Stimulated activated CD4-positive, alpha-beta T cell treated with anti-CD3 and anti-CD28 coated beads, Interleukin-1b, Interleukin-23, amount 100 ng/mL, for 1 hour (primary cell): ENCODE measurements at regions not wholly inside any gene's neighbourhood (a gene's known extent, or its start where the extent isn't known, plus 50 kb on each side); places are given as distances from the start of the nearest gene placed in this dataset.
"Not testable (repeated sequence)": the region's sequence is repeated elsewhere in the genome, so short reads cannot be mapped to it uniquely, and the experiment has no call there.

Experiments
- DNase-seq, 2 donors: peaks; one replicate each; pipeline ENCODE4 v3.0.0-alpha.2; 2020; ENCODE audit warnings: low read depth in 2 of 2

DNA sequence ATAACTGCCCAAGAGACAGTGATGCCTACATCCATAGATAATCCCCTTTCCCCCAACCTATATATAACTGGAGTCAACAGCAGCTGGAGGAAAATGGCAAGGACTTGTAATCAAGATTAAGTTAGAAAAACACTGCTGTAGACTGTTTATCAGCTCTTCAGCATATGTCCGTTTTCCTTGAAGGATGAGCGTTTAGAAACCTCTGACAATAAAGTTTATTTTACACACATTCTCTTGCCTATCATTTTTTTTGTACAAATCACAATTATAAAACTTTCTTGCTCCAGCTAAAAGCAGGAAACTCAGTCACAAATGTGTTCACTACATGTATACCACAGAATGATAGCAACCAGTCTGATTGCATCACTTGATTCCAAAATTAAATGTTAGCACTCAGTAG is 50.8 kb downstream of the PPIAL4G start:
- not testable (repeated sequence) for DNase-seq

DNA sequence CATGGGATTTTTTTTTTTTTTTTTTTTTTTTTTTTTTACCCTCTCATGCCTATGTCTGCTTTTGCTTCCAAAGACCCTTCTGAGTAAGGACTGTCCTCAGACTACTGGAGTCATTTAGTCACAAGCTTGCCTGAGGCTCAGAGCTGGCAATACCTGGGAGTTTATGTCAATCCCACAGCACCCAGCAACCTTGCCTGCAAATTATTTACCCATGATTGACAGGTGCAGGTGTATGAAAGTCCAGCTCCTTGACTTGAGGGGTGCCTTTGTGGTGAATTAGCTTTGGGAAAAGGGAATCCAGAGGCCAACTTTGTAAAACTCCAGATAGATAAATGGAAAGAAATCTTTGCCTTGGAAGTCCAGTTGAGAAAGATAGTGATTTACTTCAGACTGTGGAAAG is 53.2 kb downstream of the PPIAL4G start:
- not testable (repeated sequence) for DNase-seq

DNA sequence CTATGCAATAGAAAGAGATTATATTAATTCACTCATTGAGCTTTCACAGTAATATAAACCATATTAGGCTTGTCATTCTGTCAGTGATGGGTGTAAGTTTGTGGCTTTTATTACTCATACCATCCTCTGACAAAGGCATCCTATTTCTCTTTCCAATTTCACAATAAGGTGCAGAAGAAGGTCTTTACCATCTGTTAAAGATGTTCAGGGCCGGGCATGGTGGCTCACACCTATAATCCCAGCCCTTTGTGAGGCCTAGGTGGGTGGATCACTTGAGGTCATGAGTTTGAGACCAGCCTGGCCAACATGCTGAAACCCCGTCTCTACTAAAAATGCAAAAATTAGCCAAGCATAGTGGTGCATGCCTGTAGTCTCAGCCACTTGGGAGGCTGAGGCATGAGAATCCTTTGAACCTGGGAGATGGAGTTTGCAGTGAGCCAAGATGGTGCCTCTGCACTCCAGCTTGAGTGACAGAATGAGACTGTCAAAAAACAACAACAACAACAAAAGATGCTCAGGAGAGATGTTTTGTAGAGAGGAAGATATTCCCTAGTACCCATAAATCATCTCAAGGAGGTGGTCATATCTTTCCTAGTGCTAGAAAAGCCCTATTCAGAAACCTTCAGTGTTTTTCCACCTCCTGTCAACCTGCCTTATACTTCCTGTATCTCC is 56.0 kb downstream of the PPIAL4G start:
- DNase-seq = not testable (repeated sequence)

DNA sequence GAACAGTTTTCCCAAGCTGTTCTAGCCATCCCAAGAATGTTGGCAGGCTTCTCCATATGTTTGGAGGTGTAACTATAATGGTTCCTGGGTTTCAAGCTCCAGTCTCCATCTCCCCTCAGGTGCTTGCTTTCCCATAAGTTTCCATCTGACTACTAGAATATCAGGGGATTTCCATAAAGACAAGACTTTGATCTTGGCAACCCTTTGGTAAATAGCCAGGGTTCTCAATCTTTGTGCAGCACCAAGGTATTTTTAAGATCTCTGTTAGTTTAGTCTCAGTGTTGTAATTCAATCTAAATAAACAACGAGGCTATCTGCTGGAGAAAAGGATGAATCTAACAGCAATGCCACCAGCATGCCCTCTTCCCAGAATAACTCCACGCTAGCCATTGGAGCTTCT is 56.7 kb downstream of the PPIAL4G start:
- not testable (repeated sequence) for DNase-seq

DNA sequence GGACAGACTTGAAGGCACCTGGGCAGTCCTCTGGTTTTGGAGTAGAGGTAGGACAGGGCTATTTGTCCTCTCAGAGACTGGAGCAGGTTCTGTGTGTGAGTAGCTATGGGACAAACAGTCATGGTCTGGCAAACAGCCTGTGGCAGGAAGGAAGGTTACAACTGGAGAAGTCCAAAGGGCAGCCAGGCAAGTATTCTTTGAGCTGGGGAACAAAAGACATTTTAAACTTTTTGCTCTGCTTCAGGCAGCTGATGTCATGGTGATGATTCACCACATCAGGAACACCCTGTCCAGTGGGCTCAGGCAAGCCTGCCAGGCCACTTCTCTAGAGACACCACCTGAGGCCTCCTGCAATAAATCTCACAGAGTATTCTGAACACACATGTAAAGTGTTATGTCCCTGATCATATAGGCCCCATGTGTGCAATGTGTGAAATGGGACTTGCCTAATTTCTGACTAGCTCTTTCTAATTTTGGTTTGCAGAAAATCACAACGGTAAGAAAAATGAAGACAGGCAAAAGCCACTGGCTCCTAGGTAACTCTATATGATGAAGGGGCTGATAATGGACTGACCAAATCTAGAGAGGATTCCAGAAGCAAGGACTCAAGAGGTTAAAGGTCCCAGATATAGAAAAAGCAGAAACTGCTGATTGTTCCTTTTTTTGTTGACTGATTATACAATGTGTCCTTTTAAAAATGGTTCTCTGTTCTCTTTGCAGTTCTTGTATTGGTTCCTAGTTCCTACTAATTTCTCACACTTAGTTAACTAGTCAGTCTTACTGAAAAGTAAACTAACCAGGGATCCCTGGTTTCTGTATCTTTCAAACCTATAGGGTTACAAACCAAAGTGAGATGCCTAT is 58.7 kb downstream of the PPIAL4G start:
- DNase-seq = not testable (repeated sequence)

DNA sequence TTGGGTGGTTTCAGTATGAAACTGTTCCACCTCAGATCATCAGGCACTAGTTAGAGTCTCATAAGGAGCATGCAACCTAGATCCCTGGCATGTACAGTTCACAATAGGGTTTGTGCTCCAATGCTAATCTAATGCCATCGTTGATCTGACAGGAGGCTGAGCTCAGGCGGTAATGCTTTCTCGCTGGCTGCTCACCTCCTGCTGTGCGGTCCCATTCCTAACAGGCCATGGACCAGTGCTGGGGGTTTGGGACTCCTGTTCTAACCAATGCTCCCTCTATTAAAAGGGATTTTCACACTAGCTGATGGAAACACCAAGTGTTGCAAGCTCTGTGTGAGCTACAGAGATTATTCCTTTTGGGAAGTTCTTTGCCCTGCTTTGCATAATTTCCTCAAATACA is 60.2 kb downstream of the PPIAL4G start:
- DNase-seq = not testable (repeated sequence)

DNA sequence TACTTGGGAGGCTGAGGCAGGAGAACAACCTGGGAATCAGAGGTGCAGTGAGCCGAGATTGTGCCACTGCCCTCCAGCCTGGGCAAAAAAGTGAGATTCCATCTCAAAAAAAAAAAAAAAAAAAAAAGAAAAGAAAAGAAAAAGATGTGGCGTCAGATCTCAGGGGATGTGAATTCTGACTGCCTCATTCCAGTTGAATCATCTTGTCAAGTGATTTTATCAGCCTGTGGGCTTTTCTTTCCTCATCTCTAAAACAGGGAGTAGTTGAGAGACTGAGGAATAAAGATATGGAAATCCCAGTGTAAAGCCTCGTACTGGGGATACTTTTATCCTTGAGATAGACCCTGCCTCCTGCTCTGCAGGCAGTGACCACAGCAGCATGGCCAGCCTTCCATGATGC is 65.9 kb downstream of the PPIAL4G start:
- DNase-seq = not testable (repeated sequence)

DNA sequence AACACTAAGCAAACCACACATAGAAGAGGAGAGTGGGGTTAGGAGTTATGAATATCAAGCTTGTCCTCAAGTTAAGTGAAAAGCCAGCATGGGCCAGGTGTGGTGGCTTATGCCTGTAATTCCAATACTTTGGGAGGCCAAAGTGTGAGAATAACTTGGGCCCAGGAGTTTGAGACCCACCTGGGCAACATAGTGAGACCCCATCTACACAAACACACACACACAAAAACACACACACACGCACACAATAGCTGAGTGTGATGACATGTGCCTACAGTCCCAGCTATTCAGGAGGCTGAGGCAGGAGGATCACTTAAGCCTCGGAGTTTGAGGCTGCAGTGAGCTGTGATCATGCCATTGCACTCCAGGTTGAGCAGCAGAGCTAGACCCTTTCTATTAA is 69.7 kb downstream of the PPIAL4G start:
- DNase-seq = not testable (repeated sequence)

DNA sequence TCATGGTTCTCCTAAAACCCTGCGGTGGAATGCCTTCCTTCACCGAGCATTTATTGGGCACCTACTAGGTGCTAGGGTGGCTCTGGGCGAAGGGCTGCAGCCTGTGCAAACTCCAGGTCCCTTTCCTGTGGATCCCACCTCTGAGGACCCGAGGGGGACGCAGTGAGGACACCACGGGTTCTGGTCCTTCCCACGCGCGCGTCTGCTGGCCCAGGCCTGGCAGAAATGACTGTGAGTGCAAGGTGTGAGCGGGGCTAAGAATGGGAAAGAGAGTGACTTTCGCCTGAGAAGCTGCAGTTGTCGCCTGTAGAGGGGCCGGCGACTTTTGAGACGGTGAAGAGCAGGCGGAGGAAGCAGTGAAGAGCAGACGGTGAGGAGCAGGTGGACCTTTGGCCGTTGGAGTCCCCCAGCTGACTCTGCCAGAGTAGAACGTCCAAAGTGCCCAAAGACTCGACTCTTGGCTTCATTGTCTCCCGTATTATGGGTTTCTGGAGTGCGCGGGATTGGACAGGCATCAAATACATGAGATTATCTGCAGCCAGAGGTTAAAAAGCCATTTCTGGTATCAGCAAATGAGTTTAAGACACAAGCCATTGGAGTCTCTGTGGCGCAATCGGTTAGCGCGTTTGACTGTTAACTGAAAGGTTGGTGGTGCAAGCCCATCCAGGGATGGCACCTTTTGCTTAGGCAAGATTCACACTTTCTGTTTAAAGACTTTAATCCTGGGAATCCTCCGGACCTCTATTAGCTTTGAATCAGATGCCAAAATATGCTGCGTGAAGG is 78.1 kb downstream of the PPIAL4G start:
- DNase-seq = not testable (repeated sequence)

DNA sequence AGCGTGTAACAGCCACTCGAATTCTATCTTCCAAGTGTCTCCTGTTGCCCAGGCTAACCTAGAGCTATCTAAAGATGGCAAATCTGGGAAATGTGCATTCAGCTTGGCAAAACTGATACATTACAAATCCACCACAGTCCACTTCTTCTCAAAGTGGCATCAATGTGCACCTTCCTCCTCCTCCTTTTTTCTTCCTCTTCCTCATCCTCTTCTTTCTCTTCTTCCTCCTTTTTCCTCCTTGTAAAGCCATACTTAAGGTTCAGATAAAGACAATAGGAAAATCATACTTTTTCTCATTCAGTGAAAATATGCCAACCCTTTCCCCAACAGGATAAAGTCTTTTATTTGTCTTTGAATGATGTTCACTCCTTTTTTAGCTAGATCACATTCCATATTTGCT is 79.2 kb downstream of the PPIAL4G start:
- DNase-seq = not testable (repeated sequence)

DNA sequence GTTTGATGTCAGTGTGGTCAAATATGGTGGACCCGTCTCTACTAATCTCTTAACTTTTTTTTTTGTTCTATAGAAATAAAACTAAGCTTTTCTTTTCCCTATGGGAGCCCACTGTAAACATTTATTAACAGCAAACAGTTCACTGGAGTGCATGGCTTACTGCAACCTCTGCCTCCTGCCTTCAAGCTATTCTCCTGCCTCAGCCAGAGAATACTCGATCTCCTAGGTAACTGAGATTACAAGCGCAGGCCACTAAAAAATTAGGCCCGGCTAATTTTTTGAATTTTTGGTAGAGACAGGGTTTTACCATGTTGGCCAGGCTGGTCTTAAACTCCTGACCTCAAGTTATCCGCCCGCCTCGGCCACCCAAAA is 80.0 kb downstream of the PPIAL4G start:
- DNase-seq = not testable (repeated sequence)

DNA sequence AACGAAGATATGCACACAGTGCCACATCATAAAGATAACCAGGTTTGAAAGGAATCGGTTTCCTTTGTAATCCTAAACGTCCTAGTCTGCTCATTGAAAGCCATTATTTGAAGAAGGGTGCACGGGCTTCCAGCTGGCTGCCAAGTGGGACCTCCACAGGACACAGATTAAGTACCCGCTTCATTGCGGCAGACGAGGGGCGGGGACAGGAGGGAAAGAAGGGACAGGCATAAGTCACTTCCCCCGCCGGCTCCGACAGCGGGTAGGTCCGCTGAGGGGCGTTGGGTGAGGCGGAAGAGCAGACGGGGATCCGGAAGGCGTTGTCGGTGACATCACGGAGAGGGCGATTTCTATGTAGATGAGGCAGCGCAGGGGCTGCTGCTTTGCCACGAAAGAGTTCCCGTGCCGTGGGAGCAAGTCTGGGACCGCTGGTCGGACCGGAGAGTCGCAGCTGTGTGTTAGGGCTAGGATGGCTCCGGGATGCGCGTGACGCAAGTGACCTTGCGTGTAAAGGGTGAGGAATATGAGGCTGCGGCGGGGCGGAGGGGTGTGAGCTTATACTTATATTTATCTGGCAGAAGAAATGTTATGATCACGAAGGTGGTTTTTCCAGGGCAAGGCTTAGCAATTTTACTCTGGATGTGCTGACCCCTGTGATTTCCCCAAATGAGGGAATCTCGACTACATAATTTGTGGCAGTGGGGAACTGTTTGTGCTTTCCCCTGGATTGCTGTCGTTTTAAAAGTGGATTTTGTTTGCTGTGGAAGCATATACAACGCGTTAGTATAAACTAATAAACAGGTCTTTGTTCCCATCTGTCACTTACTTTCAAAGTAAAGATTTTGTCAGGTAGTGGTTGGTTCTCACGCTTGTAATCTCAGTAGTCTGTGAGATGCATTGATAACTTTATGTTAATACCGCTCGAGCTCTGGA is 80.7 kb downstream of the PPIAL4G start:
- peak; percentile 60 to 66 for DNase-seq

DNA sequence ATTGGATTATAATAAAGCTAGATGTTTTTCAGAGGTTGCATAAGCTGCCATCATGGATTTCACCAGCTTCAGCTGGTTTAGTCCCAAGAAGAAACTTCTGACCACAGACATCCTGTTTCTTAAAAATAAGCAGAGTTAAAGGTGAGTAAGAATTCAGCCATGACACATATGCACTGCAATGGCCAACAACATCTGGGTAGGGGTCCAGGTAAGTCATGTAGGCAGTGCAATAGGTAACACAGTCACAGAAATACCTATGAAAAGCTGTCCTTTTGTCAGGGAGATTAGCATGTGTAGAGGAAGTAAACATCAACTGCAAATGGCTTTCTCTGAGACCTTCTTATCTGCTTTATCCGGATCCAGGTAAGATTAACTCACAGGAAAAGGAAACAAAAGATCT is 85.6 kb downstream of the PPIAL4G start:
- not testable (repeated sequence) for DNase-seq

DNA sequence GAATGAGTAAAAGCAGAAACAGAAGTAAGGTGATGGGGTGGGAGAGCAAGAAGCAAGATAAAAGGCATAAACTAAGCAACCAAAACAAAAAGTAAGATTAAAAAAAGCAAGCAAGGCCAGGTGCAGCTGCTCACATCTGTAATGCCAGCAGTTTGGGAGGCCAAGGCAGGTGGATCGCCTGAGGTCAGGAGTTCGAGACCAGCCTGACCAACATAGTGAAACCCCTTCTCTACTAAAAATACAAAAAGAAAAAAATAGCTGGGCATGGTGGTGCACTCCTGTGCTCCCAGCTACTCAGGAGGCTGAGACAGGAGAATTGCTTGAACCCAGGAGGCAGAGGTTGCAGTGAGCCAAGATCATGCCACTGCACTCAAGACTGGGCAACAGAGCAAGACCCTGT is 90.6 kb downstream of the PPIAL4G start:
- DNase-seq = not testable (repeated sequence)

DNA sequence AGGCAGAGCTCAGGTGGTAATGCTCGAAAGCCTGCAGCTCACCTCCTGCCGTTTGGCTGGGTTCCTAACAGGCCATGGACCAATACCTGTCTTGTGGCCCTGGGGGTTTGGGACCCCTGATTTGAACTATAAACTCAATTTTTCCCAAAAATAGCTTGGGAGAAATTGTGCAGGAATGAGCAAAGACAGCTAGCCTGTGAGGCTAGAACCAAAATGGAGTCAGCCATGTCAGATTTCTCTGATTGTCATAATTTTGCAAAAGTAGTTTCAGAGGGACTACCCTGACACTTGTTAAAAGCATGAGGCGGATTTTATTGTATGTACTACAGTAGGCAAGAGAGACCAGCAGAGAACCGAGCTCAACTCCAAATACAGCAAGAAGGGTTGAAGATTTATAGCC is 91.8 kb downstream of the PPIAL4G start:
- DNase-seq = not testable (repeated sequence)

DNA sequence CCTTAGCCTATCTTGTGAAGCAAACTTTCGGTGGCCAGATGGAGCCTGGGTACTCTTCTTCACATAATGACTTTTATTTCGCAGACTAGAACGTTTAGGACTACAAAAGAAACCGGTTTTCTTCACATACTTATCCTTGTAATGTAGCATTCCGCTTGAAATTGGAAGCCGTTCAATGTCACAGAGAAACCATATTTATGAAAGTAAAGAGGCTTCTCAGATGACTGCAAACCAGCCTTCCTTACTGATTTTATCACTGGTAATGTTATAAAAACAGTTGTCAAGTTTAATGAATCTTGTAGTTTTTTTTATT is 94.1 kb downstream of the PPIAL4G start:
- DNase-seq = no peak

DNA sequence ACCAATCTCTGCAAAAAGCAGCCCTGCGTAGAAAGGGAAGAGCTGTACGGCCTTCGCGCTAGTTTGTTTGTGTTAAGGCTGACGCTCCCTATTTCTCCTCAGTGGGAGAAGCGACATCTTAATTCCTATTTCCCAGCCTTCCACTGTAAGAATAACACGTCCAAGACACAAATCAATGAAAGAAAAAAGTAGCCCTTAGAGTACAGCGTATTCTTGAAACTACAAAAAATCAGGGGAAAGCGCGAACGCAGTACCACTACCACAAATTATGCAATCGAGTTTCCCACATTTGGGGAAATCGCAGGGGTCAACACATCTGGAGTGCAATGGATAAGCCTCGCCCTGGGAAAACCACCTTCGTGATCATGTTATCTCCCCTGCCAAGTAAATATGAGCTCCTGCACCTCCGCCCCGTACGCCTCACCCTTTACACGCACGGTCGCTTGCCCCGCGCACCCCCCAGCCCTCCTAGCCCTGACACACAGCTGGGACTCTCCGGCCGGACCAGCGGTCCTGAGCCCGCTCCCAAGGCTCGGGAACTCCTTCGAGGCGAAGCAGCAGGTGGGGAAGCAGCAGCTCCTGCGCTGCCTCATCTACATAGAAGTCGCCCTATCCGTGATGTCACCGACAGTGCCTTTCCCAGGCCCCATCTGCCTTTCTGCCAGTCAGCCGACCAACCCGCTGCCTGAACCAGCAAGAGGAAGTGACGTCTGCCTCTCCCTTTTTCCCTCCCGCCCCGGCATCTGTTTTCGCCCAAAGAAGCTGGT is 94.7 kb downstream of the PPIAL4G start:
- DNase-seq = peak; percentile 52 to 72

DNA sequence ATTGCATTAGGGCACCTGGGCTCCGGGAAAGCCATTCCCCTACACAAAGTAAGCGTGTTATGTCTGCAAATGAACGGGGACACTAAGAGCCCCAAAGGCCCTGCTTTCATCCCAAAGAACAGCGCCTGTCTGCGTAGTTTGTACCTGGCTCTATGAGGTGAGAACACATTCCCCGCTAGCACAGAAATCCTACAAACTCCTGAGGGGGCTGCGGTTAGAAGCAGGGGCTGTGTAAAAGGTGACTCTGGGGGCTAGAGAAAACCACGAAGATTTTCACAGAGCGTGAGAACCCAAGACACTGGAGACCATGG is 95.2 kb downstream of the PPIAL4G start:
- DNase-seq = not testable (repeated sequence)

DNA sequence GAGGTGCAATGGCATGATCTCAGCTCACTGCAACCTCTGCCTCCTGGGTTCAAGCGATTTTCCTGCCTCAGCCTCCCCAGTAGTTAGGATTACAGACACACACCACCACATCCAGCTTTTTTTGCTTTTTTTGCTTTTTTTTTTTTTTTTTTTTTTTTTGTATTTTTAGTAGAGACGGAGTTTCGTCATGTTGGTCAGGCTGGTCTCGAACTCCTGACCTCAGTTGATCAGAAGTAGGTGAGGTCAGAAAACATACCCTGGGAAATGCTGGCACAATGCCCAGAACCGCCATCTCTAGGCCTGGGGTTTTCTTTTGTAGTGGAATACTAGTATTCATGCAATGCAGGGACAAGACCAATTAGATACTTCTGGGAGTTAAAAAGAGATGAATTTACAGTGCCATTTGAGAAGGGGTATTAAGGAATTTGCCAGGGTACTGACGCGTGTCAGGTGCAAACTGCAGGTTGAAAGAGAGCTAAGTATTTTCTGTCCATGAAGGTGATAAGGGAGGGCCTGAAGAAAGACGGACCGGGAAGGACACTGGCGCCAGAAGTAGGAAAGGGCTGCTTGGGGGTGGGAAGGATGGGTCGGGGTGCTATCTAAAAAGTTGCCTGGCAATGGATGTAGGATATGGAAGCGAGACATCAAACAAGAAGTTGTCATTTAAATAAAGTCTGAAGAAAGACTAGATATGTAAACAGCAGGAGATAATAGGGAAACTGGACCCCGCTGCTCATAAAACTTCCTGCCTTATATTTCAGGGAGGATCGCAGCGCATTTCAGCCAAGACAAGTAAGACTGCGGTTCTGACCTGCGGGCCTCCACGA is 95.8 kb downstream of the PPIAL4G start:
- not testable (repeated sequence) for DNase-seq

DNA sequence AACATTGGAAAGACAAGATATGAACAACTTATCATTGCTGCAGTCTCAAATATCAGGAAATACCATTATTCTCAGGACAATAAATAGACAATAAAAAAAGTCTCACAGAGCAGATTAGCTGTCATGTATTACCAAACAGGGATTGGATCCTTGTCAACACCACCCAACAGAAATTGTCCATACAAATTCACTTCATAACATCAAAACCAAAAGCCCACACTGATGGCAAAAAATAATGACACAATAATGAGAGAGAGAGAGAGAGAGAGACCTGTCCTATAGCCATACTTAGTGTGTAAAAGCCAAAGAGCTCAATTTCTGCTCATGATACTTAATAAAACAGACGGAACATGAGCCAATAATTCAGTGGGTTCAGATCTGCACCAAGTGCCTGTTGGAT is 96.5 kb downstream of the PPIAL4G start:
- no peak for DNase-seq
